HFF-Myc (cell line): ENCODE measurements at regions not wholly inside any gene's neighbourhood (a gene's known extent, or its start where the extent isn't known, plus 50 kb on each side); places are given as distances from the start of the nearest gene placed in this dataset.
"Not testable (repeated sequence)": the region's sequence is repeated elsewhere in the genome, so short reads cannot be mapped to it uniquely, and the experiment has no call there.

Experiments used
- DNase-seq: peaks from one replicate; pipeline ENCODE4 v3.0.0-alpha.2; 2011; ENCODE audit warnings: low read depth; ENCODE audit errors: extremely low read depth
- H3K4me3 ChIP-seq: replicated peaks from 2 replicates; pipeline ENCODE4 v1.5.1; 2011; ENCODE audit warnings: low read depth, mild to moderate bottlenecking, control low read depth, low read length

GRCh38 chr2:89318990-89319389 lies 627.5 kb downstream of the RPIA start:
- not testable (repeated sequence) for DNase-seq, H3K4me3 ChIP-seq

GRCh38 chr2:89325894-89326293 lies 634.4 kb downstream of the RPIA start:
- H3K4me3 ChIP-seq, DNase-seq: not testable (repeated sequence)

GRCh38 chr2:89326455-89326854 lies 635.0 kb downstream of the RPIA start:
- H3K4me3 ChIP-seq, DNase-seq: not testable (repeated sequence)

GRCh38 chr2:89328790-89329189 lies 637.3 kb downstream of the RPIA start:
- not testable (repeated sequence) for DNase-seq, H3K4me3 ChIP-seq
